ENCODE measurements at regions not wholly inside any gene's neighbourhood (a gene's known extent, or its start where the extent isn't known, plus 50 kb on each side); places are given as distances from the start of the nearest gene placed in this dataset.

DNA sequence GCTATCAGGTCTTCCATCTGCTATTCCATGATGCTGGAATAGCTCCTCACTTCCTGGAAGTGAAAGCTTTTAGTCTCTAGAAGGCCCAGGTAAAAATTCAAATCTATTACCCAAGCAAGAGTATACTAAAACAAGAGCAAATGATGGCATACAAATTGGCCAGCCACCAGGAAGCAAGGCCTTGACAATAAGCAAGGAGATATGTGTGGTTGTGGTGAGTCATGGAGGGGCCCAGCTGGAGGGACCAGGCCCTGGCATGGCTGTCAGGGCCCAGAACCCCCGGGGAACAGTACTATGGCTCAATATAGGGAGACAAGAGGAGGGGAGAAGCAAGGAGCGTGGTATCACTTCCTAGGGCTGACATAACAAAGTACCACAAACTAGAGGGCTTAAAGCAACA lies 358.7 kb downstream of the RRAGC start:
- ATAC-seq (no peak), DNase-seq (ENCODE audit: low read depth, low spot score) (no peak)
- RAD21 ChIA-PET (ENCODE audit: low non-redundant PET in 1 of 2, low total read pairs in 2 of 2, uncharacterized antibody in 2 of 2, unreplicated experiment in 2 of 2) = no interaction called here
- Histone ChIP-seq H4K20me1 (ENCODE audit: insufficient read depth) (no peaks in the 10 kb centered on the region), H3K4me2 (ENCODE audit: low read length) (no peak overlapping the region), H3K79me2 (ENCODE audit: insufficient read depth, low read length) (no peaks in the 10 kb centered on the region), H3K4me1 (ENCODE audit: control insufficient read depth in 1 of 2, insufficient read depth in 2 of 2, low read length in 2 of 2) (no peaks in the 10 kb centered on the region), H3K9ac (ENCODE audit: low read length) (no peak overlapping the region), H3K27ac (ENCODE audit: low read depth, low read length) (no peak overlapping the region), H3K9me2 (ENCODE audit: insufficient read depth) (no peaks in the 10 kb centered on the region), H3K9me3 (ENCODE audit: control insufficient read depth in 1 of 2, insufficient read depth in 1 of 2, low read depth in 1 of 2, low read length in 2 of 2) (no peaks in the 10 kb centered on the region), H2AFZ (ENCODE audit: low read depth, low read length, poor library complexity, severe bottlenecking) (no peak overlapping the region), H3K27me3 (ENCODE audit: insufficient read depth, low read length) (peaks cover 69% of the 10 kb centered on the region), H3K4me3 (replicated peaks in 1 of 2; ENCODE audit: low read depth in 1 of 2, low read length in 2 of 2) (no peak overlapping the region), H3K36me3 (ENCODE audit: control insufficient read depth in 1 of 2, insufficient read depth in 2 of 2, low read length in 2 of 2) (no peaks in the 10 kb centered on the region)
- BruUV-seq (replicated peaks) = no TSS peak
- CTCF ChIA-PET = no interaction called here
- TF ChIP-seq SP1 (IDR thresholded peaks at IDR 0.05; ENCODE audit: low read depth) = no peak
- TF ChIP-seq SIN3A (IDR thresholded peaks at IDR 0.05; ENCODE audit: low read depth) = no peak
- no peak for TF ChIP-seq POLR2AphosphoS5 (IDR thresholded peaks at IDR 0.05; ENCODE audit: low read depth, low read length)
- TF ChIP-seq TCF7L2 (IDR thresholded peaks at IDR 0.05; ENCODE audit: borderline replicate concordance, extremely low read depth, insufficient read depth, insufficient read length) = no peak
- TF ChIP-seq SRF (IDR thresholded peaks at IDR 0.05; ENCODE audit: low read depth) = no peak
- TF ChIP-seq, protein P1, sequence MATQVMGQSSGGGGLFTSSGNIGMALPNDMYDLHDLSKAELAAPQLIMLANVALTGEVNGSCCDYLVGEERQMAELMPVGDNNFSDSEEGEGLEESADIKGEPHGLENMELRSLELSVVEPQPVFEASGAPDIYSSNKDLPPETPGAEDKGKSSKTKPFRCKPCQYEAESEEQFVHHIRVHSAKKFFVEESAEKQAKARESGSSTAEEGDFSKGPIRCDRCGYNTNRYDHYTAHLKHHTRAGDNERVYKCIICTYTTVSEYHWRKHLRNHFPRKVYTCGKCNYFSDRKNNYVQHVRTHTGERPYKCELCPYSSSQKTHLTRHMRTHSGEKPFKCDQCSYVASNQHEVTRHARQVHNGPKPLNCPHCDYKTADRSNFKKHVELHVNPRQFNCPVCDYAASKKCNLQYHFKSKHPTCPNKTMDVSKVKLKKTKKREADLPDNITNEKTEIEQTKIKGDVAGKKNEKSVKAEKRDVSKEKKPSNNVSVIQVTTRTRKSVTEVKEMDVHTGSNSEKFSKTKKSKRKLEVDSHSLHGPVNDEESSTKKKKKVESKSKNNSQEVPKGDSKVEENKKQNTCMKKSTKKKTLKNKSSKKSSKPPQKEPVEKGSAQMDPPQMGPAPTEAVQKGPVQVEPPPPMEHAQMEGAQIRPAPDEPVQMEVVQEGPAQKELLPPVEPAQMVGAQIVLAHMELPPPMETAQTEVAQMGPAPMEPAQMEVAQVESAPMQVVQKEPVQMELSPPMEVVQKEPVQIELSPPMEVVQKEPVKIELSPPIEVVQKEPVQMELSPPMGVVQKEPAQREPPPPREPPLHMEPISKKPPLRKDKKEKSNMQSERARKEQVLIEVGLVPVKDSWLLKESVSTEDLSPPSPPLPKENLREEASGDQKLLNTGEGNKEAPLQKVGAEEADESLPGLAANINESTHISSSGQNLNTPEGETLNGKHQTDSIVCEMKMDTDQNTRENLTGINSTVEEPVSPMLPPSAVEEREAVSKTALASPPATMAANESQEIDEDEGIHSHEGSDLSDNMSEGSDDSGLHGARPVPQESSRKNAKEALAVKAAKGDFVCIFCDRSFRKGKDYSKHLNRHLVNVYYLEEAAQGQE (IDR thresholded peaks at IDR 0.05; ENCODE audit: low read depth) = no peak
- no peak for TF ChIP-seq EZH2 (IDR thresholded peaks at IDR 0.05)
- no peak for TF ChIP-seq POLR2A (IDR thresholded peaks at IDR 0.05; ENCODE audit: borderline replicate concordance, extremely low read depth, insufficient read depth, insufficient read length)
- no peak for TF ChIP-seq ELF1 (IDR thresholded peaks at IDR 0.05; ENCODE audit: borderline replicate concordance, low read depth)
- TF ChIP-seq, protein P2, sequence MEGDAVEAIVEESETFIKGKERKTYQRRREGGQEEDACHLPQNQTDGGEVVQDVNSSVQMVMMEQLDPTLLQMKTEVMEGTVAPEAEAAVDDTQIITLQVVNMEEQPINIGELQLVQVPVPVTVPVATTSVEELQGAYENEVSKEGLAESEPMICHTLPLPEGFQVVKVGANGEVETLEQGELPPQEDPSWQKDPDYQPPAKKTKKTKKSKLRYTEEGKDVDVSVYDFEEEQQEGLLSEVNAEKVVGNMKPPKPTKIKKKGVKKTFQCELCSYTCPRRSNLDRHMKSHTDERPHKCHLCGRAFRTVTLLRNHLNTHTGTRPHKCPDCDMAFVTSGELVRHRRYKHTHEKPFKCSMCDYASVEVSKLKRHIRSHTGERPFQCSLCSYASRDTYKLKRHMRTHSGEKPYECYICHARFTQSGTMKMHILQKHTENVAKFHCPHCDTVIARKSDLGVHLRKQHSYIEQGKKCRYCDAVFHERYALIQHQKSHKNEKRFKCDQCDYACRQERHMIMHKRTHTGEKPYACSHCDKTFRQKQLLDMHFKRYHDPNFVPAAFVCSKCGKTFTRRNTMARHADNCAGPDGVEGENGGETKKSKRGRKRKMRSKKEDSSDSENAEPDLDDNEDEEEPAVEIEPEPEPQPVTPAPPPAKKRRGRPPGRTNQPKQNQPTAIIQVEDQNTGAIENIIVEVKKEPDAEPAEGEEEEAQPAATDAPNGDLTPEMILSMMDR (IDR thresholded peaks at IDR 0.05 in 2 of 3, conservative IDR thresholded peaks at IDR 0.05 in 1 of 3; ENCODE audit: borderline replicate concordance in 1 of 3, insufficient read depth in 1 of 3, low read depth in 2 of 3, low read length in 2 of 3) = no peak
- no peak for TF ChIP-seq EGR1 (IDR thresholded peaks at IDR 0.05; ENCODE audit: low read depth)
- no peak for TF ChIP-seq YY1 (IDR thresholded peaks at IDR 0.05; ENCODE audit: extremely low read depth, insufficient replicate concordance, low read depth, low read length)
- TF ChIP-seq, protein P3, sequence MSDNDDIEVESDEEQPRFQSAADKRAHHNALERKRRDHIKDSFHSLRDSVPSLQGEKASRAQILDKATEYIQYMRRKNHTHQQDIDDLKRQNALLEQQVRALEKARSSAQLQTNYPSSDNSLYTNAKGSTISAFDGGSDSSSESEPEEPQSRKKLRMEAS (IDR thresholded peaks at IDR 0.05) = no peak
- POLR2A ChIA-PET = no interaction called here
- intact Hi-C loops (cut with micrococcal nuclease) = no loop called here
